GM12892 (cell line): ENCODE measurements at regions not wholly inside any gene's neighbourhood (a gene's known extent, or its start where the extent isn't known, plus 50 kb on each side); places are given as distances from the start of the nearest gene placed in this dataset.

ENCODE experiments used
- DNase-seq: peaks from one replicate; pipeline ENCODE4 v3.0.0; 2011; ENCODE audit not compliant: insufficient read length
- FAIRE-seq: peaks from 2 replicates; lab custom pipeline; 2011; peaks lifted over from hg19 to GRCh38; lab: Jason Lieb, UNC
- POLR2A ChIP-seq: IDR thresholded peaks from 2 replicates; pipeline ENCODE4 v1.6.1; 2011; ENCODE audit warnings: low read depth, low read length, control low read depth
- POLR2AphosphoS5 ChIP-seq: IDR thresholded peaks from 2 replicates; pipeline ENCODE4 v1.6.1; 2011; ENCODE audit warnings: low read depth, low read length, control low read depth
- TAF1 ChIP-seq: IDR thresholded peaks from 2 replicates; pipeline ENCODE4 v1.6.1; 2011; ENCODE audit warnings: low read depth, mild to moderate bottlenecking, control low read depth, low read length, borderline replicate concordance

DNA sequence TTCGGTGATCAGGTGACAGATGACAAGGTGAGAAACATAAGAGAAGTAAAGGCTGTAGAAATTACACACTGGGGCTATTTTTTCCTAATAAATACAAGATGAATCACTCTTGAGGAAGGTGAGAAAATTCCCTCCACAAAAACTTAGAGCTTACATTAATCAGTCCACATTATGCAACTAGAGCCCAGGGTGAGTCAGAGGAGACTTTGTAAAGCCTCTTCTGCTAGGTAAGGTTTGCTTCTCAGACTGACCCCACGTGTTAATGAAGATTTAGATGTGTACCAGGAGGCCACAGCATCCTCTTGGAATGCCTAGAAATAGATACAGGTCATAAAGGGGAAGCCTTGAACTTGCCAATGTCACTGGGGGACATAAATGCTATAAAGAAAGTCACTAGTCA, 396.0 kb upstream of the SMIM31 start:
- DNase-seq (no peak), FAIRE-seq (no peak)
- no peak for TF ChIP-seq POLR2AphosphoS5
- no peak for TF ChIP-seq TAF1
- no peak for TF ChIP-seq POLR2A

DNA sequence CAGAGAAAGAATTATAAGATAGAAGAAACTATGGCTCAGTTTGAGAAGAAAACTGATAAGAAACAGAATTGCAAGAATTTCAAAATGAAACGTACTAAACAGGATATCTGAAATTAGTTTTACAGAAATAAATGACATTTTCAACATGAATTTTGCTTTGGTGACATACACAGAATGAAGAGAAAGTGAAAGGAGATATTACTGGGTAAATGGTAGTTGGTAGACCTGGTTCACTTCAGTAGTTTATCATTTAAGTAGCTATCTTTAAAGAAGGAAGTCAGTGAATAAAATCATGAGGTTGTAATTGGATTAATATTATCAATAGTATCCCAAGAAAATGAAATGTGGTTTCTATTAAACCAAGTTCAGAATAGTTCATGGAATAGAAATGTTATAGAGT, 395.5 kb upstream of the SMIM31 start:
- FAIRE-seq (no peak), DNase-seq (no peak)
- no peak for TF ChIP-seq TAF1
- no peak for TF ChIP-seq POLR2A
- TF ChIP-seq POLR2AphosphoS5: no peak

DNA sequence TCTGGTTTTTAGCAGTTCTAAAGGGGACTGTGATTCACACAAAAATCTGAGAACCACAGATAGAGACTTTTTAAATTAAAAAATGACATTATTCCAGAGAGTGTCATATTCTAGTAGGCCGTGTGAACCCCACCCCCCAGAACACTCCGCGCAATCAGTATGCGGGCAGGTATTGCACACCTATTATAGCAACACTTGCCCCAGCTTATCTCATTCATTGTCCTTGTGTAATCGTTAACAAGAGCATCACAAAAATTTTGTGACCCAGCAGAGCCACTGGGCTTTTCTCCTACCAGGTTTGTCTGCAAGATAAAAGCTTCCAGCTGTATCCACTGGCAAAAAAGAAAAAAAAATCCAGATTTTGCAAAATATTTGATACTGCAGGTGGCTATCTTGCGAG, 394.1 kb upstream of the SMIM31 start:
- no peak for TF ChIP-seq TAF1
- TF ChIP-seq POLR2AphosphoS5: no peak
- no peak for TF ChIP-seq POLR2A
- DNase-seq (no peak), FAIRE-seq (no peak)

DNA sequence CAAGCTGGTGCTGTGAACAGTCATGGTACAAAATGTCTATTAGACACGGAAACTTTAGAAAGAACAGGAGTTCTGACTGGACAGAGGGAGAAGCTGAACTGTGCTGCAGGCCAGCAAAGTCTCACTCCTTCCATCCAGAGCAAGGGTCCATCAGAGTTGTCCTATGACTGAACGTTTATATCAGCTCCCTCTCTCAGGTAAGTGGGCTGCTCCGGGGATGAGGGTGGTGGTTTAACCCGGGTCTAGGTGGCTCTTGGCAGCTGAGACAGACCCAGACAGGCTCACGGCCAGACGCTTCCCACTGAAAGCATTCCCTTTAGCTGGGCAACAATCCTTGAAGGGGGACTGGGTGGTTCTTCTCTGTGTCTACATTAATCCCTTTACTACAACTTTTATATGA, 385.0 kb upstream of the SMIM31 start:
- no peak for FAIRE-seq
- no peak for DNase-seq
- TF ChIP-seq POLR2A: no peak
- TF ChIP-seq TAF1: no peak
- TF ChIP-seq POLR2AphosphoS5: no peak

DNA sequence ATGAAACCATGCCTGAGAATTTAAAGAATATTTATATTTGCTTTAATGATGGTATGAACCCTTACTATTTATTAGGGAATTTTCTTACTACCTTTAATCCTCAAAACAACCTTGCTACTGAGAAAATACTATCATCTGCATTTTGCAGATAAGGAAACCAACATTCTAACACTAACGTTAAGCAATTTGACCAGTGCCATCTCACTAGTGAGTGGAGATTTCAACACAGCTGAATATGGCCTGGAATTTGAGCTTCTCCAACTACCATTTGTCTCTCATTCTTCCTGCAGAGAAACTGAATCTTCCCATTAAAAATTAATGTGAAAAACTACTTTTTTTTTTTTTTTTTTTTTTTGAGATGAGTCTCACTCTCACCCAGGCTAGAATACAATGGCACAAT, 380.9 kb upstream of the SMIM31 start:
- FAIRE-seq (no peak), DNase-seq (no peak)
- TF ChIP-seq POLR2AphosphoS5 (no peak), TAF1 (no peak), POLR2A (no peak)

DNA sequence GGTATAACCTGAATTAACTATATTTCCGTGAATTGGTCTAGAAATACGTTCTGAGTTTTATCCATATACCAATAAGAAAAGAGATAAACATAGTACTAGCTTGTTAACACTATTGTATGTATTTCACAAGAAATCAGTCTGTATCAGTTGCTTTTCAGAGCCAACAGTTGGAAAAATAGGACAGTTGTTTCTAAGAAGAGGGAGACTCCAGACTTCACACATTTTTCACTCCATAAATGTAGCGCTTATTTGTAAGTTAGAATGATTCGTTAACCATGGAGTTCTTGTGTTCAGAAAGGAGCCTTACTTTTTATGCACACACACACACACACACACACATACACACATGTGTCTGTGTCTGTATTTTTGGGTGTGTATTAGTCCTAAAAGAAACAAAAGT, 376.7 kb upstream of the SMIM31 start:
- FAIRE-seq: no peak
- no peak for DNase-seq
- no peak for TF ChIP-seq POLR2AphosphoS5
- no peak for TF ChIP-seq POLR2A
- no peak for TF ChIP-seq TAF1

DNA sequence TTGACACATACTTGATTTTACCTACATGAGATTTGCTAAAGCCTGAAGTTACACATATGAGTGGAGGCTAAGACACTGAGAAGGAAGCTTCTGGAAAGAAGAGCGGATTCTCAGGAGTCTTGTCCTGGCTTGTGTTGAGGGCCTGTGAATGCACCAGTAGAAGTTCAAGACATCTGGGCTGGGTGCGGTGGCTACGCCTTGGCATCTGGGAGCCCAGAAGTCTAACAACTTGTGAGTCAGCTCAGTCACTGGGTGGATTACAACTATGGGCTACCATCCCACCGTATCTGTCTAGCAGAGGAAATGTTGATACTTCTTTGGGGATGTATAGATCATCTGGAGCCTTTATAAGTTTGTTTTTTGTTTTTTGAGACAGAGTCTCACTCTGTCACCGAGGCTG, 375.6 kb upstream of the SMIM31 start:
- TF ChIP-seq TAF1: no peak
- TF ChIP-seq POLR2AphosphoS5: no peak
- TF ChIP-seq POLR2A: no peak
- DNase-seq (no peak), FAIRE-seq (no peak)

DNA sequence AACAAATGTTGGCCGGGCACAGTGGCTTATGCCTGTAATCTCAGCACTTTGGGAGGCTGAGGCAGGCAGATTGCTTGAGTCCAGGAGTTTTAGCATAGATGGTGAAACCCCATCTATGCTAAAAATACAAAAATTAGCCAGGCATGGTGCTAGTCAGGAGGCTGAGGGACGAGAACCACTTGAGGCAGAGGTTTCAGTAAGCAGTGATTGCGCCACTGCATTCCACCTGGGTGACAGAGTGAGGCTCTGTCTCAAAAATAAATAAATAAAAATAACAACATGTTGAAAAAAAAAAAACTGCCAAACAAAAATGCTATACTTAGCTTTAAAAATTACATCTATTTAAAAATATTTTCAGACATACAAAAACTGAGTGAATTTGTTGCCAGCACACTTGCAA, 374.2 kb upstream of the SMIM31 start:
- no peak for TF ChIP-seq TAF1
- no peak for TF ChIP-seq POLR2AphosphoS5
- no peak for TF ChIP-seq POLR2A
- FAIRE-seq: no peak
- no peak for DNase-seq

DNA sequence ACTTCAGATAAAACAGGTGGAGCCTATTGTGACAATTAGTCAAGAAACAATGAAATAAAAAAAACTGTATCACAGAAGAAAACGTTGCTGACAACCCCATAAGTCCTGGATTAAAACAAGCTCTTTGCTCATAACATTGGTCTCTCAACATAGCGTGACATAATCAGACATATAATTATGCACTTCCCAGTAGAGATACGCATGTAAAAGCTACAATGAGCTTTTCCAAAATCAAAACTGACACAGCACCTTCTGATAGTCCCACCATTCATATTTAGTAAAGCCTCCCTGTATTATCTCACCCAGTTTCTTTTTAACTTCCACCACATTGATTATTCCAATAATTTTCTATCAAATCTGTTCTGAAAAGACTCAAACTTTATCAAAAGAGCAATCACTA, 372.1 kb upstream of the SMIM31 start:
- no peak for FAIRE-seq
- no peak for DNase-seq
- TF ChIP-seq POLR2A (no peak), POLR2AphosphoS5 (no peak), TAF1 (no peak)

DNA sequence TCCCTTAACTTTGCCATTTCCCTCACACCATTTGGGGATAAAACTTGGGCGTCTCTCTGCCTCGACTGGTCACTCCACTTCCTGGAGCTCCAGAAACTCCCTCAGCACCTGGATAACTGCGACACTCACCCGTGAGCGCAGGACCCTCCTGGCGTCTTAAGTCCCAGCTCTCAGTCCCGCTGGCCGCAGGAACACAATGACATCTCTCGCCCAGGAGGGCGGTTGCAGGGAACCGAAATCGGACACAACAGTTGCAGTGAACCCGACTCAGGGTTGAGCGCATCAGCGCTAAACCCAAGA, 370.9 kb upstream of the SMIM31 start:
- FAIRE-seq (no peak), DNase-seq (no peak)
- TF ChIP-seq POLR2A (no peak), POLR2AphosphoS5 (no peak), TAF1 (no peak)

DNA sequence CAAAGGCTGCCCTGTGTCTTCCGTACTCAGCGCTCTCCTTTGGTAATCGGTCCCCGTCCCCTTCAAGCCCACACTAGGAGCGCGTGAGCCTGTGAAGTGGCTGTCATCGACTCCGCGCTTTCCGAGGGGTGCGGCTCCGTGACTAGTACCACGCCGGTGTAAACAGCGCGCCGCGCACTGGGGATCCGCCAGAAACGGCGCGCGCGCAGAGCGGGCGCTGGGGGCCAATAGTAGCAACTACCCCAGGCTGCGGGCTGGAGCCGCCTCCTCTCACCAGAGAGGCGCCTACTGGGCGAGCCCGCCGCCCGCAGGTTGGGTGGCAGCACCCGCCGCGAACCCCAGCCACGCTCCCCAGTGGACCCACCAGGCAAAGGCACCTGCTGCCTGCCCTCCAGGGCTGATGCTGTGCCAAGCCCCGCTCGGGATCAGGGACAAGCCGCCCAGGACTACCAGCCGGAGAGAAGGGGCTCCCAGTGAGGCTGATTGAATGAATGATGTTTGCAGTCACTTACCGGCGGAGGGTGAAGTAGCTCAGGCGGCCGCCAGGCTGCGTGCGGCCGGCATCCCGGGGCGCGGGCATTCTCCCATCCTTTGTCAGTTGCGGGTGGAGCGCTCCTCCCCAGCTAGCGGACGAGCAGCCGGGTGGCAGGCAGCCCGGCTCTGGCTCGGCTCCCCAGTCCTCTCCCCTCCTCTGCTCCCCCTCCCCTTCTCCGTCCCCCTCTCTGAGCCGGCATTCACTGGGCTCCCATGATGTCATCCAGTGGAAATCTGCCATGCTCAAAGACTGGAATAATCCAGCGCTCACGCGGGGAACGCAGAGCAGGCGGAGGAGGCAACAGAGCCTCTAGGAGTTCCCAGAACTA, 370.3 kb upstream of the SMIM31 start:
- TF ChIP-seq TAF1: no peak
- no peak for TF ChIP-seq POLR2A
- TF ChIP-seq POLR2AphosphoS5: no peak
- FAIRE-seq (no peak), DNase-seq (no peak)

DNA sequence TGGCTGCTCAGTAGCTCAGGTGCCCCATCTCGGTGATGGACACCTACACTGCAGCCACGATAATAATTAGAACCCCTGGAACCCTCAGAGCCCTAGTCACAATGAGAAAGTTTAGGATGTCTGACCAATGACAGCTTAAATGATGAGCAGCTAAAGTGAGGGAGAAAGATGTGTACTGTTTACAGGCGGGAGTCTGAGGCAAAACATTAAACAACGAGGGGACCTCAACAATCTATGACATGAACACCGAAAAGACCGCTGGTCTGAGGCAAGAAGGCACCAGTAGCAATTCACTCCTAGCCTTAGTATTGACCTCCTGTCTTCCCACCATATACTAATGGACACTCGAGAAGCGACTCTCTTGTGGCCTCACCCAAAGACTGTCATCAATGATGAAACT, 369.5 kb upstream of the SMIM31 start:
- DNase-seq (no peak), FAIRE-seq (no peak)
- TF ChIP-seq POLR2A: no peak
- TF ChIP-seq POLR2AphosphoS5: no peak
- no peak for TF ChIP-seq TAF1

DNA sequence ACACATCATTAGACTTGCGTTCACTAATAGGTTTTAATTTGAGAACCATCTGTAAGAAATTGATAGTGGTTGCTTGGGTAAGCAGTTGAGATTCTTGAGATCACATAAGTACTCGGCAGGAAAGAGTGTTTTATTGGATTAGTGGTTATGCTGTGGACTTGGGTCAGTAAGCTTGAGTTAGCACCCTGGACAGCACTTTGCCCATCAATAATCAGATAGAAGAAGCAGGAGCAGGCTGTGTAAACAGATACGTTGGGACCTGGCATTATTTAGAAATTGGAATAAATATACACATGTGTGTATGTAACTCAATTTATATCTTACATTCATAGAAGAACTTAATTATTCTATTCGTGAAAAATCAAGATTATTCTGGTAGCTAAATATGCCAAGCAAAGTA, 357.5 kb upstream of the SMIM31 start:
- FAIRE-seq (no peak), DNase-seq (no peak)
- TF ChIP-seq POLR2AphosphoS5 (no peak), POLR2A (no peak), TAF1 (no peak)

DNA sequence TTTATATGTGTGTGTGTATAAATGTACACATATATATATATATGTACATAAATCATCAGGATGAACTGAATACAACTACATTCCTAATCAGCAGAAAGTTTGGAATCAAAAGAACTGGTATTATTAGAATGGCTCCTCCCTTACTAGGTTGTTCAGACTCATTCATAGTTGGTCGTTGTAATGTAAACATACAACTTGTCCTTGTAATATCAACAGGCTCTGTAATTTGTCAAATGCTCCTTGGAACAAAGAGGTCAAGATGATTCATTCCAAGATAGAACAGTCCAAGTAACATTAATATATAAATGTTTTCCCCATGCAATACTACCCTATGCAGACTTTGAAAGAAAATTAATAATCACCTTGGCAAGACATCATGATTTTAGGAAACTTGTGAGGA, 351.4 kb upstream of the SMIM31 start:
- DNase-seq (no peak), FAIRE-seq (no peak)
- no peak for TF ChIP-seq POLR2AphosphoS5
- TF ChIP-seq POLR2A: no peak
- no peak for TF ChIP-seq TAF1
